ENCODE measurements at regions not wholly inside any gene's neighbourhood (a gene's known extent, or its start where the extent isn't known, plus 50 kb on each side); places are given as distances from the start of the nearest gene placed in this dataset.

- intact Hi-C loops (cut with DNase I) = no loop called here
- DNase-seq = no peak
- 18 to 19% methylated on average over 2 of the region's 2 CpGs for WGBS, 2 donors
- H3K27ac ChIP-seq = no peak overlapping the region
- H3K4me3 ChIP-seq = no peak overlapping the region
- no peaks in the 10 kb centered on the region for H3K36me3 ChIP-seq
- H3K9me3 ChIP-seq = no peaks in the 10 kb centered on the region
- no peak for TF ChIP-seq CTCF (IDR thresholded peaks at IDR 0.05)
- no peak for TF ChIP-seq POLR2A (IDR thresholded peaks at IDR 0.05)
- no peaks in the 10 kb centered on the region for H3K4me1 ChIP-seq
- no peaks in the 10 kb centered on the region for H3K27me3 ChIP-seq
Measured at GRCh38 chr7:136074843-136075242, 97.7 kb upstream of the MTPN start.

- Histone ChIP-seq H3K9me3 (no peaks in the 10 kb centered on the region), H3K4me3 (no peak overlapping the region), H3K27ac (no peak overlapping the region), H3K4me1 (no peaks in the 10 kb centered on the region), H3K36me3 (no peaks in the 10 kb centered on the region), H3K27me3 (no peaks in the 10 kb centered on the region)
- no peak for DNase-seq
- no peak for TF ChIP-seq POLR2A (IDR thresholded peaks at IDR 0.05)
- TF ChIP-seq CTCF (IDR thresholded peaks at IDR 0.05) = no peak
- intact Hi-C loops (cut with DNase I) = no loop called here
- WGBS, 2 donors = 46 to 50% methylated on average over 4 of the region's 4 CpGs
Measured at GRCh38 chr7:136072447-136072846, 95.3 kb upstream of the MTPN start.

GRCh38 chr7:136070736-136071505 lies 93.8 kb upstream of the MTPN start:
- no peaks in the 10 kb centered on the region for H3K36me3 ChIP-seq
- no peak overlapping the region for H3K27ac ChIP-seq
- H3K4me3 ChIP-seq = no peak overlapping the region
- intact Hi-C loops (cut with DNase I) = no loop called here
- no peak for DNase-seq
- H3K27me3 ChIP-seq = no peaks in the 10 kb centered on the region
- WGBS, 2 donors = 53 to 56% methylated on average over 6 of the region's 6 CpGs
- H3K9me3 ChIP-seq = no peaks in the 10 kb centered on the region
- no peak for TF ChIP-seq POLR2A (IDR thresholded peaks at IDR 0.05)
- no peak for TF ChIP-seq CTCF (IDR thresholded peaks at IDR 0.05)
- H3K4me1 ChIP-seq = no peaks in the 10 kb centered on the region

GRCh38 chr7:136069840-136070529 lies 92.8 kb upstream of the MTPN start:
- intact Hi-C loops (cut with DNase I) = no loop called here
- H3K9me3 ChIP-seq = no peaks in the 10 kb centered on the region
- TF ChIP-seq POLR2A (IDR thresholded peaks at IDR 0.05) = no peak
- TF ChIP-seq CTCF (IDR thresholded peaks at IDR 0.05) = no peak

GRCh38 chr7:136067277-136067676 lies 90.1 kb upstream of the MTPN start:
- Histone ChIP-seq H3K27ac (no peak overlapping the region), H3K4me3 (no peak overlapping the region), H3K9me3 (no peaks in the 10 kb centered on the region), H3K27me3 (no peaks in the 10 kb centered on the region), H3K4me1 (no peaks in the 10 kb centered on the region), H3K36me3 (no peaks in the 10 kb centered on the region)
- intact Hi-C loops (cut with DNase I) = no loop called here
- 77 to 88% methylated on average over 1 of the region's 1 CpG for WGBS, 2 donors
- DNase-seq = no peak
- TF ChIP-seq CTCF (IDR thresholded peaks at IDR 0.05) (no peak), POLR2A (IDR thresholded peaks at IDR 0.05) (no peak)

More at GRCh38 chr7:136069840-136070529, 92.8 kb upstream of the MTPN start:
- Histone ChIP-seq H3K4me3 (no peak overlapping the region), H3K27me3 (no peaks in the 10 kb centered on the region), H3K27ac (no peak overlapping the region), H3K4me1 (no peaks in the 10 kb centered on the region), H3K36me3 (no peaks in the 10 kb centered on the region)
- DNase-seq = no peak
- WGBS, 2 donors = 64 to 100% methylated on average over 1 of the region's 1 CpG

Data from esophagus squamous epithelium (tissue), 5 donors.